ENCODE measurements at regions not wholly inside any gene's neighbourhood (a gene's known extent, or its start where the extent isn't known, plus 50 kb on each side); places are given as distances from the start of the nearest gene placed in this dataset.
A peak's percentile ranks its signal among the peaks of the same experiment; 100 is the strongest.

- H3K9me3 Mint-ChIP-seq, result peaks cover 13% of the 10 kb centered on the region
- H3K4me3 Mint-ChIP-seq, result no peak overlapping the region
- no peak for DNase-seq
- H3K27ac Mint-ChIP-seq, result no peak overlapping the region
- H3K27me3 Mint-ChIP-seq, result peaks cover 63% of the 10 kb centered on the region
- peaks cover 24% of the 10 kb centered on the region for H3K4me1 Mint-ChIP-seq
- H3K36me3 Mint-ChIP-seq, result peaks cover 5% of the 10 kb centered on the region
Observed at GRCh38 chr10:14413523-14413922, 82.8 kb upstream of the FRMD4A start.

- no peak for DNase-seq
- Mint-ChIP-seq H3K27me3 (peaks cover 58% of the 10 kb centered on the region), H3K4me3 (no peak overlapping the region), H3K9me3 (peaks cover 15% of the 10 kb centered on the region), H3K27ac (no peak overlapping the region), H3K36me3 (peaks cover 5% of the 10 kb centered on the region), H3K4me1 (peaks cover 29% of the 10 kb centered on the region)
Observed at GRCh38 chr10:14412624-14413023, 81.9 kb upstream of the FRMD4A start.

- H3K27ac Mint-ChIP-seq, result peak overlapping the region; percentile 87
- H3K4me3 Mint-ChIP-seq, result peak overlapping the region; percentile 38
- peaks cover 15% of the 10 kb centered on the region for H3K9me3 Mint-ChIP-seq
- peaks cover 5% of the 10 kb centered on the region for H3K36me3 Mint-ChIP-seq
- peaks cover 59% of the 10 kb centered on the region for H3K27me3 Mint-ChIP-seq
- no peak for DNase-seq
- H3K4me1 Mint-ChIP-seq, result peaks cover 24% of the 10 kb centered on the region
Observed at GRCh38 chr10:14409856-14410458, 79.2 kb upstream of the FRMD4A start.

DNA sequence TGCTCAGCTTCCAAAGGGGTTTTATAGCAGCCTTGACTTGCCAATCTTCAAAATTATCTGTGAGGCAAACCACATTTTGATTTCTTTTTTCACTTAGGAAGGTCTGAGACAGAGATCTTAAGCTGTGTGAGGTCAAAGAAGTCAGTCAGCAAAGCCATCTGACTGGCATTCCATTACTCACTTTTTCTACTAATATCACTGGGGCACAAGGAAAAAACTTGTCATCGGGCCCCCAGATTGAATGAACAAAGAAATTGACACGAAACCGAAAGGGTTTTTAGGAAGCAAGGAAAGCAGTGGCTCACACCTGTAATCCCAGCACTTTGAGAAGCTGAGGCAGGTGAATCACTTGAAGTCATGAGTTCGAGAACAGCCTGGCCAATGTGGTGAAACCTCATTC is 78.5 kb upstream of the FRMD4A start:
- Mint-ChIP-seq H3K27me3 (peaks cover 59% of the 10 kb centered on the region), H3K9me3 (peaks cover 15% of the 10 kb centered on the region), H3K36me3 (peaks cover 5% of the 10 kb centered on the region), H3K4me1 (peaks cover 24% of the 10 kb centered on the region), H3K4me3 (peak overlapping the region; percentile 38), H3K27ac (peak overlapping the region; percentile 87)
- DNase-seq, result peak; percentile 61

GRCh38 chr10:14408139-14408538 is 77.4 kb upstream of the FRMD4A start:
- Mint-ChIP-seq H3K27ac (no peak overlapping the region), H3K36me3 (peaks cover 5% of the 10 kb centered on the region), H3K9me3 (peaks cover 15% of the 10 kb centered on the region), H3K4me3 (no peak overlapping the region), H3K4me1 (peaks cover 24% of the 10 kb centered on the region), H3K27me3 (peaks cover 56% of the 10 kb centered on the region)
- DNase-seq, result no peak

DNA sequence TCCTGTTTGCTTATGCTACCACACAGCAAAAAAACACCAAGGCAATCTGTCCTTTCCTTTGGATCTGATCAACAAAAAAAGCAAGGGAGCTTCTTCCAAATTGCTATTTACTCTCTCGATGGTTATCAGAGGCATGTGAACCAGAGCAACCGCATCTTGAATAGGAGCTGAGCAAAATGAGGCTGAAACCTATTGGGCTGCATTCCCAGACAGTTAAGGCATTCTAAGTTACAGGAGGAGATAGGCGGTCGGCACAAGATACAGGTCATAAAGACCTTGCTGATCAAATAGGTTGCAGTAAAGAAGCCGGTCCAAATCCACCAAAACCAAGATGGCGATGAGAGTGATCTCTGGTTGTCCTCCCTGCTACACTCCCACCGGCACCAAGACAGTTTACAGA is 76.8 kb upstream of the FRMD4A start:
- peaks cover 5% of the 10 kb centered on the region for H3K36me3 Mint-ChIP-seq
- H3K4me1 Mint-ChIP-seq, result peaks cover 24% of the 10 kb centered on the region
- H3K4me3 Mint-ChIP-seq, result no peak overlapping the region
- peaks cover 58% of the 10 kb centered on the region for H3K27me3 Mint-ChIP-seq
- H3K9me3 Mint-ChIP-seq, result peaks cover 15% of the 10 kb centered on the region
- H3K27ac Mint-ChIP-seq, result no peak overlapping the region
- no peak for DNase-seq

- no peak overlapping the region for H3K27ac Mint-ChIP-seq
- peaks cover 12% of the 10 kb centered on the region for H3K9me3 Mint-ChIP-seq
- peaks cover 66% of the 10 kb centered on the region for H3K27me3 Mint-ChIP-seq
- no peak overlapping the region for H3K4me3 Mint-ChIP-seq
- no peak for DNase-seq
- H3K36me3 Mint-ChIP-seq, result peaks cover 3% of the 10 kb centered on the region
- peaks cover 19% of the 10 kb centered on the region for H3K4me1 Mint-ChIP-seq
Observed at GRCh38 chr10:14405076-14406065, 74.6 kb upstream of the FRMD4A start.

GRCh38 chr10:14403881-14404623 is 73.3 kb upstream of the FRMD4A start:
- Mint-ChIP-seq H3K36me3 (no peaks in the 10 kb centered on the region), H3K9me3 (peaks cover 2% of the 10 kb centered on the region), H3K27ac (no peak overlapping the region), H3K27me3 (peaks cover 65% of the 10 kb centered on the region), H3K4me1 (peaks cover 8% of the 10 kb centered on the region), H3K4me3 (no peak overlapping the region)
- DNase-seq, result no peak

- Mint-ChIP-seq H3K4me1 (peaks cover 4% of the 10 kb centered on the region), H3K27me3 (peaks cover 65% of the 10 kb centered on the region), H3K4me3 (no peak overlapping the region), H3K36me3 (no peaks in the 10 kb centered on the region), H3K9me3 (peaks cover 2% of the 10 kb centered on the region), H3K27ac (no peak overlapping the region)
- no peak for DNase-seq
Observed at GRCh38 chr10:14403359-14403758, 72.6 kb upstream of the FRMD4A start.

DNA sequence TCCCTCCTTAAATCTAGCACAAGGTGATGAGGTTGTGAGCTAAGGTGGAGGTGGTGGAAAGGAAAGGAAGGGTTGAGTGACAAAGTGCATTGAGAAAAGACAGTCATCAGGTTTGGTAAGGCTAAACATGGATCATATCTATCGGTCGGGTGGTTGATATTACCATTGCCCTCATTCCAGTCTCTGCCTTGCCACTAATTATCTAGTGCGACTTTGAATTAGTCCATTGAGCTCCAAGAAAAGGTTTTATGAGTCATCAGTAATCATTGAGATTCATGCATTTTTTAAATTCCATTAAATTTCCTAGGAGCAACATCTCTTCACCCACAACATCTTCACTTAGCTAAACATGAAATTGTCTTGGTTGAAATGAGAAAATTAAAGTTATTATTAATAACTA is 68.9 kb upstream of the FRMD4A start:
- Mint-ChIP-seq H3K4me3 (no peak overlapping the region), H3K27me3 (peaks cover 37% of the 10 kb centered on the region), H3K9me3 (peaks cover 5% of the 10 kb centered on the region), H3K27ac (no peak overlapping the region), H3K36me3 (peaks cover under 1% of the 10 kb centered on the region), H3K4me1 (no peaks in the 10 kb centered on the region)
- no peak for DNase-seq

DNA sequence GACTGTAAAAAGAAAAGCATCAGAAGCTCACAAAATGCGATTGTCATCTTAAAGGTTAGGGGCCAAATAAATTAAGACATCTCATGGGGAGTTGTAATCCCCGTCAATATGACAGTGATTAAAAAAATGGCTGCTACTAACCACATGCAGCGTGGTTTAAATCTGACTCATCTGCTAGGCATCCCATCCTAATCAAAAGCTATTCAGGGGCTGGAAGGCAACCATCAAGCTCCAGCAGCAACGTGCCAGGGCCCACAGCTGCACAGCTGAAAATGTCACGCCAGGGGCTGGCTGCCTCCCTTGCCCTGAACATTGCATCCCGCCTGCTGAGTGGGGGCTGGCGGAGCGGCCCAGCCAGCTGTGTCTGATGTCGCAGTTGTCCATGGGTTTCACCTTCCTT is 66.3 kb upstream of the FRMD4A start:
- Mint-ChIP-seq H3K9me3 (peaks cover 15% of the 10 kb centered on the region), H3K36me3 (peaks cover 4% of the 10 kb centered on the region), H3K27ac (no peak overlapping the region), H3K27me3 (peaks cover 23% of the 10 kb centered on the region), H3K4me1 (no peaks in the 10 kb centered on the region), H3K4me3 (no peak overlapping the region)
- DNase-seq, result no peak

DNA sequence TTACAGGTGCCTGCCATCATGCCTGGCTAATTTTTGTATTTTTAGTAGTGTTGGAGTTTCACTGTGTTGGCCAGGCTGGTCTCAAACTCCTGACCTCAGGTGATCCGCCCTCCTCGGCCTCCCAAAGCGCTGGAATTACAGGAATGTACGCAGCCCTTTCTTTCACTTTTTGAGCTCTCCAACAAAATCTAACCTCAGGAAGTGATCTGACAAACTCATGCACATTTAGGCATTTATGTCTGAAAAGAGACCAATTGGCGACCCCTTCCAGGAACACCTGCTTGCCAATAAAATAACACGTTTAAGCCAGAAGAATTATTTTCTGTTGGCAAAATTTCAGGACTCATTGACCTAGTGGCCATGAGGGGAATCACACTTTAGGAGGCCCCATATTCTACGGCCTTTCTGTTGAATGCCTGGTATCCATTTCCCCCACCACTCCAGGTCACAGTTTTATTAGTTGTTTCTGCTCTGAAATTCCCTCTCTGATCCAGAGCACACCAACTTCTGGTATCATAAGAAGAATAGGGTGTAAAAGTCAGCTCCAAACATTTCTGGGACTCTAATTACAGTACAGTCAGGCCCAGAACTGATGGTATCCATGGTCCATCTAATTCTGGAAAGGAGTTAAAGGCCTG is 65.8 kb upstream of the FRMD4A start:
- H3K9me3 Mint-ChIP-seq, result peaks cover 15% of the 10 kb centered on the region
- no peaks in the 10 kb centered on the region for H3K4me1 Mint-ChIP-seq
- H3K27ac Mint-ChIP-seq, result no peak overlapping the region
- H3K36me3 Mint-ChIP-seq, result peaks cover 4% of the 10 kb centered on the region
- H3K4me3 Mint-ChIP-seq, result no peak overlapping the region
- peaks cover 17% of the 10 kb centered on the region for H3K27me3 Mint-ChIP-seq
- no peak for DNase-seq

GRCh38 chr10:14394179-14394578 is 63.5 kb upstream of the FRMD4A start:
- DNase-seq, result no peak
- Mint-ChIP-seq H3K27ac (no peak overlapping the region), H3K9me3 (peaks cover 29% of the 10 kb centered on the region), H3K4me3 (no peak overlapping the region), H3K27me3 (peaks cover 3% of the 10 kb centered on the region), H3K4me1 (peaks cover 20% of the 10 kb centered on the region), H3K36me3 (peaks cover 11% of the 10 kb centered on the region)

- H3K9me3 Mint-ChIP-seq, result peaks cover 36% of the 10 kb centered on the region
- peak overlapping the region; percentile 20 for H3K27ac Mint-ChIP-seq
- peaks cover 26% of the 10 kb centered on the region for H3K4me1 Mint-ChIP-seq
- H3K36me3 Mint-ChIP-seq, result peaks cover 17% of the 10 kb centered on the region
- no peak overlapping the region for H3K4me3 Mint-ChIP-seq
- DNase-seq, result no peak
- H3K27me3 Mint-ChIP-seq, result peaks cover 13% of the 10 kb centered on the region
Observed at GRCh38 chr10:14391342-14391741, 60.6 kb upstream of the FRMD4A start.

Data from activated naive CD8-positive, alpha-beta T cell treated with anti-CD3 and anti-CD28 coated beads for 36 hours (primary cell).